Esophagus mucosa (tissue), 1 donor: ENCODE measurements at regions not wholly inside any gene's neighbourhood (a gene's known extent, or its start where the extent isn't known, plus 50 kb on each side); places are given as distances from the start of the nearest gene placed in this dataset.
"Not testable (repeated sequence)": the region's sequence is repeated elsewhere in the genome, so short reads cannot be mapped to it uniquely, and the experiment has no call there.

Experiments used
- ATAC-seq: fragments of 200-7000 bp; cut with Tn5 transposase; one replicate; pipeline ENCODE4 v1.9.1; 2020
- donor health status: DM: yes; HTN: yes; CAD: no.

DNA sequence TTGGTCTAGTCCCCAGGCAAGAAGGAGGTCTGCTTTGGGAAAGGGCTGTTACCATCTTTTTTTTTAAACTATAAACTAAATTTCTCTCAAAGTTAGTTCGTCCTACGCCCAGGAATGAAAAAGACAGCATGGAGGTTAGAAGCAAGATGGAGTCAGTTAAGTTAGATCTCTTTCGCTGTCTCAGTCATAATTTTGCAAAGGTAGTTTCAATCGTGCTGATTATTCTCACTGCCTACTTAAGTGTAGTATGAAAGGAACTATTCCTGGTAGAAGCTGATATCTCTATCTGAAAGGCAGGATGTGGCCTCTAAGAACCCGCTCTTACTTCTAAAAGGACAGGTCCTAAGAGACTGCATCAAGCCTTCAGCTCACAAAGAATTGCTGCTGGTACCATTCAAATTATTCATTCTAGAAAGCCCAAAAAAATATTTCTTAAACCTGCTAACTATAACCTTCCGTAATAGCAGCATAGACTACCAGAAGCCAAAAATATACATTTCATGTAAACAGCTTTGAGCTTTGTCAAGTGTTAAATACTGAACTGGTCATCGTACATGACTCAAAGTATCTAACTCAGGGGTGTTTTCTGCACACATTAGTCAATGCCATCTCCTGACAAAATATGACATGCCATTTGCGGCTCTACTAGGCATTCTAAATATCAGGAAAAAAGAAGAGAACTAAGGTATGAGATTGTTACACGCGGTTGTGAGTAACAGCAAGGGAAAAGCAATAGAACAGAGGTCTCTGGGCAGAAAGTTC, 96.0 kb upstream of the CCDC80 start:
- ATAC-seq, result no peak

DNA sequence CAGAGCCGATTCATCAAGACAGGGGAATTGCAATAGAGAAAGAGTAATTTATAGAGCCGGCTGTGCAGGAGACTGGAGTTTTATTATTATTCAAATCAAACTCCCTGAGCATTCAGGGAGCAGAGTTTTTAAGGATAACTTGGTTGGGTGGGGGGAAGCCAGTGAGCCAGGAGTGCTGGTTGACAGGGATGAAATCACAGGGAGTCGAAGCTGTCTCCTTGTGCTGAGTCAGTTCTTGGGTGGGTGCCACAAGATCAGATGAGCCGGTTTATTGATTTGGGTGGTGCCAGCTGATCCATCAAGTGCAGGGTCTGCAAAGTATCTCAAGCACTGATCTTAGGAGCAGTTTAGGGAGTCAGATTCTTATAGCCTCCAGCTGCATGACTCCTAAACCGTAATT, 95.4 kb upstream of the CCDC80 start:
- no peak for ATAC-seq

DNA sequence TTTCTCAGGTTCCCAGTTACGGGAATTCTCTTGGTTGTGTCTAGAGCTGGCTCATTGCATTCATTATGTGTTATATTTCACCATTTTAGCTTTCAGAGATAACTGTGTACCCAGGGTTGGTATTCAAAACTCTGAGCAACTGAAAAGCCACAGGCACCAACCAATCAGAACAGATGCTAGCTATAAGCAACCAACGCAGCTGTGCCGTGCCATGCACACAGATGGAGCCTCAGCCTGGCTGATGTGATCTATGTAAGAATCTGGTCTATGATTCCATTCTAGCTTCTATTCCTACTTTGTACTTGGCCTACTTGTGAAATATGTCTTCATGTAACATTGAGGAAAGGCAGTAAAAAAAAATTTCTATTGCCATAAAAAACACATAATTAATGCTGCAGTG, 95.0 kb upstream of the CCDC80 start:
- no peak for ATAC-seq

DNA sequence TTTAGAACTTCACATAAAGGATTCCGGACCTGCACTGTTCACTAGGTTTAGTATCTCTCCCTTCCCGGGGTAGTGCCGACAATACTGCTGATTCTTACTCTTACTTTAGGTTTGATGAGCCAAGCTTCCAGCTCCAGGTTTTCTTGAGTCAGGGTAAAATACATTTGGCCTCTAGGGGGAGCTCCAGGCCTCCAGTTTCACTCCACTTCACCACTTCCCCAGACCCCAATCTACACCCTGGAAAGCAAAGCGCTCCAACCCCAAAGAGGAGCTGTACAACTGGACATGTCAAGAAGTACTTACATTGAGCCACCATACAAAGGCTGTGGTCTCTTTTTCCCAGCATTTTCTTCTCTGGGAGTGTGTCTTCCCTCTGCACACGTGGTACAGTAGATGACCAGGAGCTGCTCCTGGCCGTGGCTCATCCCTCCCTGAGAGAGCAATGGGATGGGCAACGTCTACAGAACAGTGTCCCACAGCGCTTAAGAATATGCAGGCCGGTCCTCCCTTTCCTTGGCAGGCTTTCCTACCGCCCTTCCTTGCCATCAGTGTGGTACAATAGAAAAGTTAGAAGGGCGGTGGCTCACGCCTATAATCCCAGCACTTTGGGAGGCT, 93.9 kb upstream of the CCDC80 start:
- ATAC-seq, result peak; percentile 58

DNA sequence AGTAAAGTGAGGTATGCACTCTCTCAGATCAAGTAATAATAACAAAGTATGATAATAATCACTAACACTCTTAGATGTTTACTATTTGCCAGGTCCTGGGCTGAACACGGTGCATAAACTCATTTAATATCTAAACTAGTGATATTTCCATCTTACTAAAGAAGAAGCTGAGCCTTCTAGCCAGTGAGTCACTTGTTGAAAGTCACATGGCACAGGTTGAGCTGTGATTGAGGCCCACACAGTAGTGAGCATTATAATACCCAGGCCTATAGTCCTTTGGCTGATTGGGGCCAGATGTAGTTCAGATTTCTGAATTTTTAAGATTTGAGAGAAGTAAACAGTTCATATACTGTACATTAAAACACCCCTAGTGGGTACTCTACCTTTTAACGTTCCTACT, 93.2 kb upstream of the CCDC80 start:
- ATAC-seq, result peak; percentile 55

DNA sequence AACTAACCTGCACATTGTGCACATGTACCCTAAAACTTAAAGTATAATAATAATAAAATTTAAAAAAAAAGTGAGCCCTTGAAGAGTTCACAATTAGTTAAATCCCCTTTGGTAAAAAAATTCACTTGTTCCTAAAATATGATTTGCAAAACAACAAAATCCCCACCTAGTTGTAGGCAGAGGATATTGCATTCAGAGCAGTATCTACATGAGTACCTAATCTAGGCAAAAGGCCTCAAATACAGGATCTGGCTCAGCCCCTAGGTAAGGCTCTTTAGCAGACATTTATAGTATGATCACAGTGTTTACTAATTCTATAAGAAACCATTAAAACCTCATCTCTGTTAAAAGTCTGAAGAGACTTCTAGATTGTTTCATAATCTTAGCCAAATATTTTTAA, 89.3 kb upstream of the CCDC80 start:
- no peak for ATAC-seq

DNA sequence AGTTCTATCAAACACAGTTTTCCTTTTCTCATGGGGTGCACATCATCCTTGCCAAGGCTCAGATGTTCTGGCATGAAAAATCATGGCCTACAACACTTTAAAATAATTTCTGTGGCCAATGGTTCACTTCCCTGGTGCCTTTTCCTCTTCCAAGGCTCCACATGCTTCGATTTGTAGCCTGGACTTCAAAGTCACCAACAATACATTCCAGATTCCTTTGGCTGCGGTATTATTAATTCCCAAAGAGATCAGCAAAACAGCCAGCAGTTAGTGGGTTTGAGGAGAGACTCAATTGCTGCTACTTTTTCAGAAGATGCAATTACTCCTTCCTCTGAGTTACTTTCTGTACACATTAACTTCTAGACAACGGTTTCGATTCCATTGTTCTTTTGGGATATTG, 80.3 kb upstream of the CCDC80 start:
- ATAC-seq, result no peak

DNA sequence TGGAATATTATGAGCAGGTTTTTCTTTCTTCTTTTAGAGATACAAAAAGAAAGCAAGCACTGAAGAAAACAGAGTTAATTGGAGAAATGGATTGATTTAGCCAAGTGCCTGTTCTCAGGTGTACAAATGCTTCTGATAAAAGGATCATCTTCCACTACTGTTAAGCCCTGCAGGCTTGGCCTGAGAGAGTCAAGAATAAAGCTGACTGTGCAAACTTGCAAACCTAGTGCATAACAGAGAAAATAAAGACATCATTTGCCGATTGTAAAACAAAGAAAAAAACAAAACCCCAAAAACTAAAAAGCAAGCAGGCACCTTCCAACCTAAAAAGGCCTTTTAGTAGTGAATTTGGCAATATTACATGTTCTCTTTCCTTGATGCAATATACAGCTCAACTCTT, 78.0 kb upstream of the CCDC80 start:
- ATAC-seq, result no peak

DNA sequence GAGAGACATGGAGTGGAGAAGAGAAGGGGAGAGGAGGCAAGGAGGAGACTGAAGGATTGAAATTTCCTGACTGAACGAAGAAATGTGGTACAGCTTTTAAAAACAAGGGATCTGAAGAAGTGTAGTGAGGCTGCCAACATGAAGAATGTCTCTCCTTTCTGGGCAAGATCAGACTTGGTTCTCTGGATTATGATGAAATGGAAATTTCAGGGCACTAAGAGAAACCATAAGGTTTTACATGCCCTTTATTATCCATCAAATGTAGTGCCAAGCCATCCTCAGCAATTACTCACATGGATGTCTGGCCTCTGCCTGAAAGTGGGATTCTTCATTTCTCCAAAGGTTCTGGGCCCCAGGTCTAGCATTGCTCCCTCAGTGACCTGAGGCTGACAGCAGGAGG, 77.6 kb upstream of the CCDC80 start:
- ATAC-seq, result peak; percentile 67

DNA sequence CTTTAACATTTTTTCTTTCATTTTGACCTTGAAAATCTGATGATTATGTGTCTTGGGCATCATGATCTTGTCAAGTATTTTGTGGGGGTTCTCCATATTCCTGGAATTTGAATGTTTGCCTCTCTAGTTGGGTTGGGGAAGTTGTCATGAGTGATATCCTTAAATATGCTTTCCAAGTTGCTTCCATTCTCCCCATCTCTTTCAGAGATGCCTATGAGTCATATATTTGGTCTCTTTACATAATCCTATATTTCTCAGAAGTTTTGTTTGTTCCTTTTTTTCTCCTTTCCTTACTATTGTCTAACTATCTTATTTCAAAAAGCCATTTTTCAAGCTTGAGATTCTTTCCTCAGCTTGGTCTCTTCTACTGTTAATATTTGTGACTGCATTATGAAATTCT, 69.0 kb upstream of the CCDC80 start:
- ATAC-seq, result no peak

DNA sequence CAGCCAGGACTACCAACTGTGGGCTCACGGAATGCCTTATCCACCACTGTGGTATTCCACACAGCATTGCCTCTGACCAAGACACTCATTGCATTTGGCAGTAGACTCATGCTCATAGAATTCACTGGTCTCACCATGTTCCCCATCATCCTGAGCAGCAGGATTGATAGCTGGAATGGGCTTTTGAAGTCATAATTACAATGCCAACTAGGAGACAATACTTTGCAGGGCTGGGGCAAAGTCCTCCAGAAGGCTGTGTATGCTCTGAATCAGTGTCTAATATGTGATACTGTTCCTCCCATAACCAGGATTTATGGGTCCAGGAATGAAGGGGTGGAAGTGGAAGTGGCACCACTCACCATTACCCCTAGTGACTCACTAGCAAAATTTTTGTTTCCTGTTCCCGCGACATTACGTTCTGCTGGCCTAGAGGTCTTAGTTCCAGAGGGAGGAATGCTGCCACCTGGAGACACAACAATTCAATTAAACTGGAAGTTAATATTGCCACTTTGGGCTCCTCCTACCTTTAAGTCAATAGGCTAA, 58.6 kb upstream of the CCDC80 start:
- ATAC-seq, result no peak

DNA sequence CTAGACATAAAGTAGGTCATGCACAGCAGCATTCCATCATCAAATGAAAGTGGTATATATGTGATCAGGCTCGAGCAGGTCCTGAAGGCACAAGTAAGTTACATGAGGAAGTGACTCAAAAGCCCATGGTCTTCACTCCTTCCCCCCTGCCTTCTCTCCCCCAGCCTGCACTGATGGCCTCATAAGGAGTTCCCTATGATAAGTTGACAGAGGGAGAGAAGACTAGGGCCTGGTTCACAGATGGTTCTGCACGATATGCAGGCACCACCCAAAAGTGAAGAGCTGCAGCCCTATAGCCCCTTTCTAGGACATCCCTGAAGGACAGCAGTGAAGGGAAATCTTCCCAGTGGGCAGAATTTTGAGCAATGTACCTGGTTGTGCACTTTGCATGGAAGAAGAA, 57.5 kb upstream of the CCDC80 start:
- not testable (repeated sequence) for ATAC-seq

DNA sequence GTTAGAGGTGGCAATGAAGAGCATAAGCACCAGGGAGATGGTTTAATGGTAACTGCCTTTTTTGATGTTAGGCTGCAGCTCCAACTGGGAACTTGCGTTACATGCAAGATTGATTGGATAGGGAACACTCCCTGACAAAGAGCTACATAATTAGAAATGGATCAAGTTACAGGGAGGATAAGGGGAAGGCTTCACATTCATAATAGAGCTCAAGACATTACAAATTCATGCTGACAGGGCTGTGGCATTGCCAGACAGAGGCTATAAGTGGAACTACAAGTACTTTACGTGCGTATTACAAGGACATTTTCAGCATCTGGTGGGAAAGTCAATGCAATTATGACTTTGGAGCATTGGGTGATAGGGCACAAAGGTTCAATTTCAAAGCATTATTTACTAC, 55.3 kb upstream of the CCDC80 start:
- ATAC-seq, result peak; percentile 50

DNA sequence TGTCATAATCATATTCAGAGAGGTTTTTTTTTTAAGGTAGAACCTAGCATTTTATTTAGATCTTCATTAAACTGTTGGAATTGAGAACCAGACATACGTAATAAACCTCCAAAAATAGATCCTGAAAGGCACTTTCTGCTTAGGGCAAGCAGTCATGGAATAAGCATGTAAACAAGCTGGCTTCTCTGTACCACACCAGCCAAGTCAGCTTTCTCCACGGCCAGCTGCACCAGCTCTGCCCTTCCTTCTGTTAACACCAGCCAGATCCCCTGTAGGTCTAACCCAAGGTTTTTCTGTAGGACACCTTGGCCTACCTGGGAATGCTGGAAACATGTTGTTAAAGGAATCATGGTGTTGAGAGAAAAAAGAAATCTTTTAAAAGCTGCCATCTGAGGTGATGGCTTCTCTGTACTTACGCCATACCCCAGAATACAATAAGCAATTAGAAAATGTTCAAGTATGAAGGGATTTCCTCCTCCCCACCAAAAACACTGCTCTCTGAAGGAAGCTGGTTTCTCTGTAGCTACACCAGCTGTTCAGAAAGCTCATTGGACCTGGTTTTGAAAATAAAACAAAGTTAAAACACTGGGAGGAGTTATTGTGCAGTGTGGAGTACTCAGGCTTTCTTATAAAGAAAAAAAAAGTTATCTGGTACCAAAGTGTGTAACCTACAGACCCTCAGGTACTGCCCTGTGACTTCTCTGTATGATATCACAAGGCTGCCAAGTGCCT, 54.6 kb upstream of the CCDC80 start:
- not testable (repeated sequence) for ATAC-seq

DNA sequence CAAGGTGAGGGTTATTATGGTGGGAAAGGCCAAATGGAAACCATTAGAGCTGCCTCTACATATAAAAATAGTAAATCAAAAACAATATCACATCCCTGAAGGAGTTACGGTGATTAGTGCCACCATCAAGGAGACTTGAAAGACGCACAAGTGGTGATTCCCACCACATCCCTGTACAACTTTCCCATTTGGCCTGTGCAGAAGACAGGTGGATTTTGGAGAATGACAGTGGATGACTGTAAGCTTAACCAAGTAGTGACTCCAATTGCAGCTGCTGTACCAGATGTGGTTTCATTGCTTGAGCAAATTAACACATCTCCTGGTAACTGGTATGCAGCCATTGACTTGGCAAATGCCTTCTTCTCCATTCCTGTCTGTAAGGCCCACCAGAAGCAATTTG, 54.0 kb upstream of the CCDC80 start:
- not testable (repeated sequence) for ATAC-seq

DNA sequence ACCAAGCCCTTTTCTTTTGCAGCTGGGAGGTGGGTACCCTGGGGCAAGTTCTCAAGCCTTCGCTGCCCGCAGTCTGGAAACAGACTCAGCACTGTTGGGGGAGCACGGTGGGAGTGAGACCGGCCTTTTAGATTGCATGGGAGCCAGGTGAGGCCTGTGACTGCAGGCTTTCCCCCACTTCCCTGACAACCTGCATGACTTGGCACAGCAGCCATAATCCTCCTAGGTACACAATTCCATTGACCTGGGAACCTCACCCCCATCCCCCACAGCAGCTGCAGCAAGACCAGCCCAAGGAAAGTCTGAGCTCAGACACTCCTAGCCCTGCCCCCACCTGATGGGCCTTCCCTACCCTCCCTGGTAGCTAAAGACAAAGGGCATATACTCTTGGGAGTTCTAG, 52.2 kb upstream of the CCDC80 start:
- ATAC-seq, result no peak
